IPS-15b (cell line): ENCODE measurements at regions not wholly inside any gene's neighbourhood (a gene's known extent, or its start where the extent isn't known, plus 50 kb on each side); places are given as distances from the start of the nearest gene placed in this dataset.

Experiments used
- H3K27me3 ChIP-seq: one replicate; pipeline ENCODE4 v1.6.1; 2013; ENCODE audit warnings: low read length; ENCODE audit not compliant: control insufficient read depth, insufficient read depth
- H3K36me3 ChIP-seq: one replicate; pipeline ENCODE4 v1.6.1; 2013; ENCODE audit warnings: low read length; ENCODE audit not compliant: control insufficient read depth, insufficient read depth
- H3K4me1 ChIP-seq: one replicate; pipeline ENCODE4 v1.6.1; 2013; ENCODE audit warnings: mild to moderate bottlenecking, low read length; ENCODE audit not compliant: control insufficient read depth, insufficient read depth
- H3K4me3 ChIP-seq: one replicate; pipeline ENCODE4 v1.5.1; 2013; ENCODE audit warnings: low read depth, low read length
- H3K9ac ChIP-seq: one replicate; pipeline ENCODE4 v1.6.1; 2013; ENCODE audit warnings: low read depth, mild to moderate bottlenecking, low read length
- H3K9me3 ChIP-seq: one replicate; pipeline ENCODE4 v1.6.1; 2013; ENCODE audit warnings: mild to moderate bottlenecking, low read length; ENCODE audit not compliant: control insufficient read depth, insufficient read depth

GRCh38 chrX:138954976-138955375, 243.5 kb upstream of the FGF13 start:
- H3K4me3 ChIP-seq = no peak overlapping the region
- no peak overlapping the region for H3K9ac ChIP-seq
- H3K36me3 ChIP-seq = no peaks in the 10 kb centered on the region
- H3K4me1 ChIP-seq = no peaks in the 10 kb centered on the region
- H3K27me3 ChIP-seq = no peaks in the 10 kb centered on the region
- H3K9me3 ChIP-seq = no peaks in the 10 kb centered on the region

DNA sequence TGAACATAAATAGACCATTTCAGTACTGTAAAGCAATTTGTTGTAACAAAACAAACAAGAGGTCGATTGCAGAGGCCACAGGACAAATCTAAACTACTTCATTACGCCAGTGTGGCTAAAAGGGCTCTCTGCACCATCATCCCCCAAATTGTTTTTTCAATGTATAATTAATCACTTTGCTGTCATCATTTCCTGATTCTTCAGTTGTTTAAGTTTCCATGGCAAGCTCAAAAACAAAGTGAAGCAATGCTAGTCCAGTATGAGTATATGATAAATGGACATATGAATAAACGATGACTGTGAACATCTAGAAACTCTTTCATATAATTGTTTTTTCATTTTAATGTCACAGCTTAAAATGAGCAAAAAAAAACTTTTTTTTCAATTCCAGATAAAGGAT, 235.4 kb upstream of the FGF13 start:
- Histone ChIP-seq H3K9me3 (no peaks in the 10 kb centered on the region), H3K4me3 (no peak overlapping the region)

GRCh38 chrX:138945219-138945618, 233.7 kb upstream of the FGF13 start:
- Histone ChIP-seq H3K4me1 (peaks cover 4% of the 10 kb centered on the region), H3K9ac (no peak overlapping the region), H3K4me3 (no peak overlapping the region), H3K36me3 (no peaks in the 10 kb centered on the region), H3K27me3 (no peaks in the 10 kb centered on the region), H3K9me3 (no peaks in the 10 kb centered on the region)

More for the DNA sequence above, 235.4 kb upstream of the FGF13 start:
- Histone ChIP-seq H3K4me1 (peaks cover 4% of the 10 kb centered on the region), H3K9ac (no peak overlapping the region), H3K27me3 (no peaks in the 10 kb centered on the region), H3K36me3 (no peaks in the 10 kb centered on the region)

DNA sequence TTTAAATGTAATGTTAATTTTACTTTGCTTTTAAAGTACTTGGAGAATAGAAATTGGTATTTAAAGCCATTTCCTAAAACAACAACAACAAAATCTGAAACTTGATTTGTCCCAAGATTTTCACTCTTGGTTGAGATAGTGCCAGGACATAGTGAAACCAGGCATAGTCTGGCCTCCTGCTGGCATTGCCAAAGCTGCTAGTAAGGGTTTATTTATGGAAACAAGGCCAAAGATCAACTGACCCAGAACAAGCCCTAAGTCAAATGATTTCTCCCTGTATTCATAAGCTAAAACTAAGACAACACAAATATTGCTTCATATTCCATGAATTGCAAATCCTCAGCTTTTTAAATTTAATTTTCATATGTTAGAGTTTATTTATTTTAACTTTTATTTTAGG, 227.5 kb upstream of the FGF13 start:
- Histone ChIP-seq H3K9me3 (no peaks in the 10 kb centered on the region), H3K4me3 (no peak overlapping the region), H3K4me1 (peaks cover 4% of the 10 kb centered on the region), H3K36me3 (no peaks in the 10 kb centered on the region), H3K27me3 (no peaks in the 10 kb centered on the region), H3K9ac (no peak overlapping the region)

DNA sequence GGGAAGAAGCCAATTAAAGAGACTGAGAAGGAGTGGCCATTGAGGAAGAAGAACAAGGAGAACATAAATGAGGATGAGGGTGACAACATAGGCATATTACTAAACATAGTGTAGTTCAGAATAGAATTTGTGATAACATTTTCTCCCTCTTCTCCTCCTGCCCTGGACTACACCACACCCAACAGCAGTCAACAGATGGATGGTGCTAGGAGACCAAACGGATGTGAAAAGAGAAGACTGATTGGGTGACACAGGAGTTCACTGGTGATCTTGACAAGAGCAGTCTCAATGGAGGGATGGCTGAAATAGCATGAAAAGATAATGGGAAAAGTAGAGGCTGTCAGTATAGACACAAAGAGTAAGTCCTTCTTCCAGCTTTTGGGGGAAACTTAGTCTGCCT, 226.5 kb upstream of the FGF13 start:
- Histone ChIP-seq H3K9me3 (no peaks in the 10 kb centered on the region), H3K27me3 (no peaks in the 10 kb centered on the region), H3K9ac (no peak overlapping the region), H3K36me3 (no peaks in the 10 kb centered on the region), H3K4me3 (no peak overlapping the region), H3K4me1 (peaks cover 4% of the 10 kb centered on the region)

DNA sequence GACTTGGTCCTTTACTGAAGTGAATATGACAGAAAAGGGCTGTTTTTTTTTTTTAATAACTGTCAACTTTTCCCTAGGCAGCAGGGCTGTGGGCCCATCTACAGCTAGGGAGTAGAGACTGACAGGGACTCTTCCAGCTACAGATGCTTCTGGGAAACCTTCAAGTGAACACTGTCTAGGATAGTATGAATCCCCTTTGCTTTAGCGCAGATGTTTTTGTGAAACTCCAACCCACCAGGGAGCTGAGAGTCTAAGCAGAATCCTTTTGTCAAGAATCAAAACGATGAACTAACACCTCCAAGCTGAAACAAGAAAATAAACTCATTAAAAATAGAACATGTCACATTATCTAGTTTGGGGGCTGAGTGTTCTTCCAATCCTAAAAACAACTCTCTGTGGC, 219.7 kb upstream of the FGF13 start:
- H3K9ac ChIP-seq = no peak overlapping the region
- H3K4me3 ChIP-seq = no peak overlapping the region
- no peaks in the 10 kb centered on the region for H3K36me3 ChIP-seq
- no peaks in the 10 kb centered on the region for H3K27me3 ChIP-seq
- no peaks in the 10 kb centered on the region for H3K4me1 ChIP-seq
- no peaks in the 10 kb centered on the region for H3K9me3 ChIP-seq

DNA sequence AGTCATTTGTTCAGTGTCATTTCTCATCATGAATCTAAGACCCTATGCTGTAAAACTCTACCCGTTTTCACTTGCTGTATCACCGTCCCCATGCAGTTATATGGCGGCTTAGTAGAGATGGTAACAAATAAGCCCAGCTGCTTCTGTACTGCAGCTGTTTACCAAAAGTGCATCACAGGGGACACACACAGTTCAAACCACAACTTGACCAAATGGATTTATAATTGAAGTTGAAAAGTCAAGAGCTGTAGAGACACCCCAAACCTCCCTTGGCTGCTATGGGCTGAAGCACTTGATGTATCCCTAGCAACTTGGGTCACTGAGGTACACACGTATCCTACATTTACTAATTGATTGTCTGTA, 219.0 kb upstream of the FGF13 start:
- no peaks in the 10 kb centered on the region for H3K27me3 ChIP-seq
- H3K4me1 ChIP-seq = no peaks in the 10 kb centered on the region
- no peaks in the 10 kb centered on the region for H3K9me3 ChIP-seq
- H3K9ac ChIP-seq = no peak overlapping the region
- no peak overlapping the region for H3K4me3 ChIP-seq
- no peaks in the 10 kb centered on the region for H3K36me3 ChIP-seq

DNA sequence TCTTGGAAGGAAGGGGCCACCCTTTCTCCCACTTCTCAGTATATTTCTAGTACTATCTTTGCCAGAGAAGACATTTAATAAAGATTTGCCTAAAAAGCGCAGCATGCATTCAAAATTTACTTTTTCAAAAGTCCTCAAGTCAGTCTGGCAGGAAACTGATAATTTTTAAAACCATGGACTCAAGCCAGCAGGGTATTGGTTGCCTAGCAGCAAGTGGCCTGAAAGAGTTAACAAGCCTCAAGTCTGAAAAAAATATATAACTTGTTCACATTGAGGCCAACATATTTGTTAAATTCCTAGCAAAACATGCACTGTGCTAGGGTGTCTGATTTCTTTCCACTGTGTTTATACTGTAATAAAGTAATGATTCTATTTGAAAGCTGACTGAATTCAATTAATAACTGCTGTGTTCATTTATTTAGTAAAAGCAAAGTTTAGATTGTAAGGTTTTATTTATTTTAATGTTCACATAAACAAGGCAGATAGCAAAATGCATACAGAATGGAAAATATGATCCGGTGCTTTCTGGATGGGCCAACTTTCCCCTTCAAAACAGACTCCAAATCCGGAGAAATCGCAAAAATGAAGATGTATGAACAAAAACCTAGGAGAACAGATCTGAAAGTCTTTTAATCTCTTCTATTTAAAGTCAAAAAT, 218.5 kb upstream of the FGF13 start:
- Histone ChIP-seq H3K27me3 (no peaks in the 10 kb centered on the region), H3K9me3 (no peaks in the 10 kb centered on the region), H3K4me3 (no peak overlapping the region), H3K4me1 (no peaks in the 10 kb centered on the region), H3K9ac (no peak overlapping the region), H3K36me3 (no peaks in the 10 kb centered on the region)

DNA sequence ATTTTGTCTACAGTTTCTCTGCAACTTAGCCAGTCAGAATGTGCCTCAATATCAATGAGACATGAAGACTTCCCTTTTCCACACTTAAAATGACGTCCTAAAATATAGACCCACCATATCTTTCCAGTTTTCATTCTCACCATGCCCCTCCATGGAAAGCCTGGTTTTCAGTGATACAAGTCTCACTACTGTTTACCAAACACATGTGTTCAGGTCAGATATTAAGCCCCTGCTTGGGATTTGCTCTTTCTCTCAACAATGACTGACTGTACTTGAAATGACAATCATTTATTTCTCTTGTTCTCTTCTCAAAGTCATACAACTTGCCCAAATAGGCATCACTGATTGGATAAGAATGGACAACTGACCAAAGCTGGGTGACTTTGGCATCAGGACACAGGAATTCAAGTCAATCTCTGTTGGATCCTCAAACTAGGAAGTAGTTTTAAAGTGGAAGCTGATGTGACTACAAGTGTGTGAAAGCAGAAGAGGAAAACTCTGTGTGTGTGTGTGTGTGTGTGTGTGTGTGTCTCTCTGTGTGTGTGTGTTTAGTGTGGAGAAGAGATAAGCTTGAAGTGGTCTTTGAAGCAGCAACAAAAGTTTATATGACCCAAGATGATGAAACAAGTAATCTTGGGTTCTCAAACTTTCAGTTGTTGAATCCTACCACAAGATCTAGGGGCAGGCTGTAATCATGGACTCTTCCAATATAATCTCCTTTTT, 217.4 kb upstream of the FGF13 start:
- Histone ChIP-seq H3K4me3 (no peak overlapping the region), H3K9me3 (no peaks in the 10 kb centered on the region), H3K4me1 (no peaks in the 10 kb centered on the region), H3K36me3 (no peaks in the 10 kb centered on the region), H3K9ac (no peak overlapping the region), H3K27me3 (no peaks in the 10 kb centered on the region)

GRCh38 chrX:138925330-138925729, 213.8 kb upstream of the FGF13 start:
- Histone ChIP-seq H3K4me3 (no peak overlapping the region), H3K9ac (no peak overlapping the region), H3K27me3 (no peaks in the 10 kb centered on the region), H3K9me3 (no peaks in the 10 kb centered on the region), H3K4me1 (no peaks in the 10 kb centered on the region), H3K36me3 (no peaks in the 10 kb centered on the region)

GRCh38 chrX:138923805-138924204, 212.3 kb upstream of the FGF13 start:
- Histone ChIP-seq H3K4me3 (no peak overlapping the region), H3K27me3 (no peaks in the 10 kb centered on the region)

DNA sequence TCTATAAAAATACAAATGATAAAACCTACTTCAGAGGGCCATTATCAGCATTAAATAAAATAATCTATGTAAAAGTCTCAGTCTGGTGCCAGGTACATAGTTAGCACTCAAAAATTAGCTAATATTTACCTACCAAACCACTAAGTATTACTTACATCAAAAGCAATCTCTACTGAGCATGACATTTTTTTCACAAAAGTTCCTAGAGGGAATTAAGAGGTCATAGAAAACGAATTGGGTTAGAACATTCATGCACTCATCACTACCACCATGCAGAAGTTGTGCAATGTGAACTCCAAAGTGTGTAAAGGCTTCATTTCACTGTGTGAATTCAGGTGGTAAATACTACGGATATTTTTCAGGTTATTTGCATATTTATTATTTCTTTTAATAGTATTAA, 209.5 kb upstream of the FGF13 start:
- H3K36me3 ChIP-seq = no peaks in the 10 kb centered on the region
- H3K4me1 ChIP-seq = no peaks in the 10 kb centered on the region

More at GRCh38 chrX:138923805-138924204, 212.3 kb upstream of the FGF13 start:
- H3K36me3 ChIP-seq = no peaks in the 10 kb centered on the region
- no peak overlapping the region for H3K9ac ChIP-seq
- H3K9me3 ChIP-seq = no peaks in the 10 kb centered on the region
- H3K4me1 ChIP-seq = no peaks in the 10 kb centered on the region

More for the DNA sequence above, 209.5 kb upstream of the FGF13 start:
- no peak overlapping the region for H3K4me3 ChIP-seq
- H3K9me3 ChIP-seq = no peaks in the 10 kb centered on the region
- H3K9ac ChIP-seq = no peak overlapping the region
- no peaks in the 10 kb centered on the region for H3K27me3 ChIP-seq
